Muscle layer of duodenum (tissue), 2 donors: ENCODE measurements at regions not wholly inside any gene's neighbourhood (a gene's known extent, or its start where the extent isn't known, plus 50 kb on each side); places are given as distances from the start of the nearest gene placed in this dataset.
"Not testable (repeated sequence)": the region's sequence is repeated elsewhere in the genome, so short reads cannot be mapped to it uniquely, and the experiment has no call there.

ENCODE experiments used
- H3K27ac ChIP-seq: one replicate; pipeline ENCODE4 v1.7.0; 2013; ENCODE audit warnings: mild to moderate bottlenecking, low read length
- H3K27me3 ChIP-seq: one replicate; pipeline ENCODE4 v1.7.0; 2013; ENCODE audit warnings: low read depth, mild to moderate bottlenecking, control low read depth, low read length
- H3K36me3 ChIP-seq, 2 donors: one replicate each; pipeline ENCODE4 v1.7.0; 2013; ENCODE audit warnings: low read length in 2 of 2, control low read depth in 1 of 2, mild to moderate bottlenecking in 1 of 2; ENCODE audit not compliant: insufficient read depth in 2 of 2, control insufficient read depth in 1 of 2
- H3K4me1 ChIP-seq, 2 donors: one replicate each; pipeline ENCODE4 v1.7.0; 2013; ENCODE audit warnings: low read length in 2 of 2, mild to moderate bottlenecking in 2 of 2, control low read depth in 1 of 2, moderate library complexity in 1 of 2; ENCODE audit not compliant: insufficient read depth in 2 of 2, control insufficient read depth in 1 of 2
- H3K4me3 ChIP-seq, 2 donors: one replicate each; pipeline ENCODE4 v1.7.0; 2013; ENCODE audit warnings: low read length in 2 of 2, low read depth in 1 of 2, mild to moderate bottlenecking in 1 of 2
- H3K9me3 ChIP-seq, 2 donors: one replicate each; pipeline ENCODE4 v1.7.0; 2013; ENCODE audit warnings: low read length in 2 of 2, control low read depth in 1 of 2, mild to moderate bottlenecking in 1 of 2; ENCODE audit not compliant: control insufficient read depth in 1 of 2
- donor health status: healthy.

GRCh38 chr1:217968085-217968484 is 317.0 kb upstream of the RRP15 start:
- Histone ChIP-seq H3K36me3 (no peaks in the 10 kb centered on the region), H3K27me3 (no peaks in the 10 kb centered on the region)

GRCh38 chr1:217969428-217969827 is 315.7 kb upstream of the RRP15 start:
- H3K9me3 ChIP-seq: peaks cover 0 to 3% of the 10 kb centered on the region in 2 donors
- H3K27ac ChIP-seq: no peak overlapping the region
- H3K36me3 ChIP-seq: no peaks in the 10 kb centered on the region
- no peak overlapping the region for H3K4me3 ChIP-seq
- no peaks in the 10 kb centered on the region for H3K4me1 ChIP-seq
- H3K27me3 ChIP-seq: no peaks in the 10 kb centered on the region

More at GRCh38 chr1:217968085-217968484, 317.0 kb upstream of the RRP15 start:
- Histone ChIP-seq H3K27ac (no peak overlapping the region), H3K4me3 (no peak overlapping the region), H3K4me1 (no peaks in the 10 kb centered on the region), H3K9me3 (peaks cover 0 to 3% of the 10 kb centered on the region in 2 donors)

- H3K27ac ChIP-seq: no peak overlapping the region
- no peaks in the 10 kb centered on the region for H3K27me3 ChIP-seq
- no peaks in the 10 kb centered on the region for H3K9me3 ChIP-seq
- H3K36me3 ChIP-seq: no peaks in the 10 kb centered on the region
- H3K4me3 ChIP-seq: no peak overlapping the region
- no peaks in the 10 kb centered on the region for H3K4me1 ChIP-seq
These were observed 307.1 kb upstream of the RRP15 start for GRCh38 chr1:217977943-217978342.

- H3K4me1 ChIP-seq: no peaks in the 10 kb centered on the region
- H3K9me3 ChIP-seq: no peaks in the 10 kb centered on the region
- no peaks in the 10 kb centered on the region for H3K27me3 ChIP-seq
- H3K27ac ChIP-seq: no peak overlapping the region
- no peaks in the 10 kb centered on the region for H3K36me3 ChIP-seq
- no peak overlapping the region for H3K4me3 ChIP-seq
These were observed 303.7 kb upstream of the RRP15 start for GRCh38 chr1:217981430-217981829.

- no peaks in the 10 kb centered on the region for H3K27me3 ChIP-seq
- H3K9me3 ChIP-seq: no peaks in the 10 kb centered on the region
- H3K36me3 ChIP-seq: no peaks in the 10 kb centered on the region
- H3K4me1 ChIP-seq: no peaks in the 10 kb centered on the region
- H3K27ac ChIP-seq: no peak overlapping the region
- H3K4me3 ChIP-seq: peak overlapping the region in 1 of 2 donors; percentile 0
These were observed 302.6 kb upstream of the RRP15 start for GRCh38 chr1:217982331-217983050.

- no peaks in the 10 kb centered on the region for H3K36me3 ChIP-seq
- H3K4me3 ChIP-seq: peak overlapping the region in 1 of 2 donors; percentile 0
- H3K4me1 ChIP-seq: no peaks in the 10 kb centered on the region
- no peaks in the 10 kb centered on the region for H3K27me3 ChIP-seq
- H3K9me3 ChIP-seq: no peaks in the 10 kb centered on the region
- no peak overlapping the region for H3K27ac ChIP-seq
These were observed 302.1 kb upstream of the RRP15 start for GRCh38 chr1:217983051-217983375.

- H3K4me1 ChIP-seq: no peaks in the 10 kb centered on the region
- H3K9me3 ChIP-seq: no peaks in the 10 kb centered on the region
- no peak overlapping the region for H3K27ac ChIP-seq
- H3K27me3 ChIP-seq: no peaks in the 10 kb centered on the region
- H3K4me3 ChIP-seq: no peak overlapping the region
- no peaks in the 10 kb centered on the region for H3K36me3 ChIP-seq
These were observed 299.5 kb upstream of the RRP15 start for GRCh38 chr1:217985641-217986040.

- Histone ChIP-seq H3K4me1 (no peaks in the 10 kb centered on the region), H3K36me3 (no peaks in the 10 kb centered on the region), H3K9me3 (no peaks in the 10 kb centered on the region), H3K4me3 (no peak overlapping the region), H3K27me3 (no peaks in the 10 kb centered on the region), H3K27ac (no peak overlapping the region)
These were observed 295.6 kb upstream of the RRP15 start for GRCh38 chr1:217989510-217989909.

GRCh38 chr1:217993439-217993838 is 291.7 kb upstream of the RRP15 start:
- Histone ChIP-seq H3K36me3 (no peaks in the 10 kb centered on the region), H3K9me3 (no peaks in the 10 kb centered on the region), H3K27me3 (no peaks in the 10 kb centered on the region), H3K4me1 (no peaks in the 10 kb centered on the region), H3K4me3 (no peak overlapping the region), H3K27ac (no peak overlapping the region)

- H3K27ac ChIP-seq, H3K36me3 ChIP-seq, H3K27me3 ChIP-seq, H3K4me3 ChIP-seq, H3K4me1 ChIP-seq, H3K9me3 ChIP-seq: not testable (repeated sequence)
These were observed 276.8 kb upstream of the RRP15 start for GRCh38 chr1:218008296-218008695.

- H3K4me1 ChIP-seq, H3K27ac ChIP-seq, H3K4me3 ChIP-seq, H3K27me3 ChIP-seq, H3K9me3 ChIP-seq, H3K36me3 ChIP-seq: not testable (repeated sequence)
These were observed 270.0 kb upstream of the RRP15 start for GRCh38 chr1:218015106-218015505.

- Histone ChIP-seq H3K27me3 (no peaks in the 10 kb centered on the region), H3K9me3 (peaks cover 0 to 7% of the 10 kb centered on the region in 2 donors), H3K36me3 (no peaks in the 10 kb centered on the region), H3K4me1 (no peaks in the 10 kb centered on the region), H3K4me3 (no peak overlapping the region), H3K27ac (no peak overlapping the region)
These were observed 260.8 kb upstream of the RRP15 start for GRCh38 chr1:218024211-218024720.
